Astrocyte (in vitro differentiated cells and primary cell): ENCODE measurements at regions not wholly inside any gene's neighbourhood (a gene's known extent, or its start where the extent isn't known, plus 50 kb on each side); places are given as distances from the start of the nearest gene placed in this dataset.
A peak's percentile ranks its signal among the peaks of the same experiment; 100 is the strongest.

ENCODE experiments used
- DNase-seq: peaks from one replicate; pipeline ENCODE4 v3.0.0-alpha.2; 2010; ENCODE audit warnings: low read depth
- FAIRE-seq: peaks from 2 replicates; lab custom pipeline; 2011; peaks lifted over from hg19 to GRCh38; lab: Jason Lieb, UNC
- H2AFZ ChIP-seq: 2 replicates; pipeline ENCODE4 v1.6.0; 2012; ENCODE audit warnings: low read depth, low read length, inconsistent platforms
- H3K27ac ChIP-seq: 2 replicates; pipeline ENCODE4 v1.5.1; 2011; ENCODE audit warnings: low read depth, low read length, inconsistent platforms
- H3K27me3 ChIP-seq: 2 replicates; pipeline ENCODE4 v1.6.0; 2011; ENCODE audit warnings: low read length, inconsistent platforms; ENCODE audit not compliant: insufficient read depth
- H3K36me3 ChIP-seq: 2 replicates; pipeline ENCODE4 v1.5.1; 2011; ENCODE audit warnings: low read length, inconsistent platforms; ENCODE audit not compliant: insufficient read depth
- H3K4me1 ChIP-seq: 2 replicates; pipeline ENCODE4 v1.5.1; 2011; ENCODE audit warnings: low read length, inconsistent platforms; ENCODE audit not compliant: insufficient read depth
- H3K4me2 ChIP-seq: 2 replicates; pipeline ENCODE4 v1.6.0; 2012; ENCODE audit warnings: low read length, inconsistent platforms
- H3K4me3 ChIP-seq: 2 replicates; pipeline ENCODE4 v1.5.1; 2011; ENCODE audit warnings: low read depth, mild to moderate bottlenecking, low read length, inconsistent platforms; ENCODE audit not compliant: insufficient read depth
- H3K79me2 ChIP-seq: 2 replicates; pipeline ENCODE4 v1.6.0; 2012; ENCODE audit warnings: mild to moderate bottlenecking, low read length, inconsistent platforms; ENCODE audit not compliant: insufficient read depth
- H3K9ac ChIP-seq: 2 replicates; pipeline ENCODE4 v1.6.0; 2012; ENCODE audit warnings: mild to moderate bottlenecking, low read length, inconsistent platforms
- H3K9me3 ChIP-seq: 2 replicates; pipeline ENCODE4 v1.5.1; 2012; ENCODE audit warnings: low read depth, mild to moderate bottlenecking, low read length, inconsistent platforms; ENCODE audit not compliant: insufficient read depth
- H4K20me1 ChIP-seq: 2 replicates; pipeline ENCODE4 v1.6.0; 2012; ENCODE audit warnings: low read length, inconsistent platforms; ENCODE audit not compliant: insufficient read depth
- H3K27ac Mint-ChIP-seq: one replicate; pipeline ENCODE4 v1.8.0; 2021; ENCODE audit warnings: mild to moderate bottlenecking, mixed read lengths; ENCODE audit not compliant: unreplicated experiment
- H3K27me3 Mint-ChIP-seq: one replicate; pipeline ENCODE4 v1.8.0; 2021; ENCODE audit warnings: low read depth, mixed read lengths; ENCODE audit not compliant: unreplicated experiment
- H3K36me3 Mint-ChIP-seq: one replicate; pipeline ENCODE4 v1.8.0; 2021; ENCODE audit warnings: low read depth, mixed read lengths; ENCODE audit not compliant: unreplicated experiment
- H3K4me1 Mint-ChIP-seq: one replicate; pipeline ENCODE4 v1.8.0; 2021; ENCODE audit warnings: low read depth, mixed read lengths; ENCODE audit not compliant: unreplicated experiment
- H3K4me3 Mint-ChIP-seq: one replicate; pipeline ENCODE4 v1.8.0; 2021; ENCODE audit warnings: mild to moderate bottlenecking, moderate library complexity, mixed read lengths; ENCODE audit not compliant: unreplicated experiment
- H3K9me3 Mint-ChIP-seq: one replicate; pipeline ENCODE4 v1.8.0; 2021; ENCODE audit warnings: mild to moderate bottlenecking, mixed read lengths; ENCODE audit not compliant: unreplicated experiment
- EZH2 ChIP-seq: IDR thresholded peaks from 2 replicates; pipeline ENCODE4 v1.6.1; 2012; ENCODE audit warnings: mild to moderate bottlenecking, low read length, inconsistent platforms; ENCODE audit not compliant: insufficient read depth
- TF ChIP-seq, protein P1 (sequence below): IDR thresholded peaks from 2 replicates; pipeline ENCODE4 v1.5.1; 2011; ENCODE audit warnings: low read depth, mild to moderate bottlenecking, inconsistent platforms, low read length, moderate library complexity; ENCODE audit not compliant: insufficient read depth

DNA sequence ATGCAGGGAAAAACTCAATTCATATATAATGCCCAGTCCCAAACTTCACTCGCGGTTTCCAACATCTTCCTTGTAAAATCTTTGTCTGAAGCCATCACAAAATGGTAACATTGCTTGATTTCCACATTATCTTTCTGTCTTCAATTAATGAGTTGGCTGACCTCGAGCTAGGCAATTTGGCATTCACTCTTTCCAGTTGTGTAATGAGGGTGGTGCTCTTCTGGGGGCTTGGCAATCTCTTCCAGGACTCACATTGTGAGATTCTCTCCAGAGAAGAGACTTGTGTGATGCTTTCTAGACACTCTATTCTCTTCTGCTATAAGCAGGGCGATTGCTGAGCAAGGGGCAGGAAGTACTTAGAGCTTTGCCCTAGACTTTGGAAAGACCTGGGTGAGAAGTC is 179.5 kb downstream of the JCAD start:
- Histone ChIP-seq H3K79me2 (no peaks in the 10 kb centered on the region), H3K4me3 (no peak overlapping the region), H3K27ac (no peak overlapping the region), H3K4me1 (peaks cover 11% of the 10 kb centered on the region), H4K20me1 (no peaks in the 10 kb centered on the region), H3K36me3 (no peaks in the 10 kb centered on the region), H3K9me3 (no peaks in the 10 kb centered on the region), H3K9ac (no peak overlapping the region), H3K4me2 (no peak overlapping the region), H3K27me3 (no peaks in the 10 kb centered on the region), H2AFZ (no peak overlapping the region)
- no peaks in the 10 kb centered on the region for H3K9me3 Mint-ChIP-seq
- no peak overlapping the region for H3K27ac Mint-ChIP-seq
- no peak for TF ChIP-seq EZH2
- TF ChIP-seq, protein P1, sequence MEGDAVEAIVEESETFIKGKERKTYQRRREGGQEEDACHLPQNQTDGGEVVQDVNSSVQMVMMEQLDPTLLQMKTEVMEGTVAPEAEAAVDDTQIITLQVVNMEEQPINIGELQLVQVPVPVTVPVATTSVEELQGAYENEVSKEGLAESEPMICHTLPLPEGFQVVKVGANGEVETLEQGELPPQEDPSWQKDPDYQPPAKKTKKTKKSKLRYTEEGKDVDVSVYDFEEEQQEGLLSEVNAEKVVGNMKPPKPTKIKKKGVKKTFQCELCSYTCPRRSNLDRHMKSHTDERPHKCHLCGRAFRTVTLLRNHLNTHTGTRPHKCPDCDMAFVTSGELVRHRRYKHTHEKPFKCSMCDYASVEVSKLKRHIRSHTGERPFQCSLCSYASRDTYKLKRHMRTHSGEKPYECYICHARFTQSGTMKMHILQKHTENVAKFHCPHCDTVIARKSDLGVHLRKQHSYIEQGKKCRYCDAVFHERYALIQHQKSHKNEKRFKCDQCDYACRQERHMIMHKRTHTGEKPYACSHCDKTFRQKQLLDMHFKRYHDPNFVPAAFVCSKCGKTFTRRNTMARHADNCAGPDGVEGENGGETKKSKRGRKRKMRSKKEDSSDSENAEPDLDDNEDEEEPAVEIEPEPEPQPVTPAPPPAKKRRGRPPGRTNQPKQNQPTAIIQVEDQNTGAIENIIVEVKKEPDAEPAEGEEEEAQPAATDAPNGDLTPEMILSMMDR: no peak
- H3K36me3 Mint-ChIP-seq: no peaks in the 10 kb centered on the region
- H3K4me1 Mint-ChIP-seq: peaks cover 5% of the 10 kb centered on the region
- H3K27me3 Mint-ChIP-seq: peaks cover 5% of the 10 kb centered on the region
- DNase-seq: no peak
- FAIRE-seq: no peak
- no peak overlapping the region for H3K4me3 Mint-ChIP-seq

DNA sequence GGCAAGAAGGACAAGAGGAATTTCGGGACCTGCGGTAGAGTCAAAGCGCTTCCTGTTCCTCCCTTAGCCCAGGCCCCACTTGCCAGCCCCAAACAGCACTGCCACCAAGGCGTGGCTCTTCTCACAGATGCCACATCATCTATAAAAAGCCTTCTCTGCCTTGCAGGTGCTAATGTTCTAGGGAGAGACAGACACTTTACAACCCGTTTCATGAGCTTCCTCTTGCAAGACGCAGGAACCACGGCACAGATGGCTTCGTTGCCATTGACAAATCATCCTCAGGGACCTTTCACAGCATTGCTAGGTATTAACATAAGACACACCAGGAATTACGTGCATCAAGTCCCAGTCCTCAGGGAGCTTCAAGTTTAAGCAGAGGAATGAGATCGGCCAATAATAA is 180.9 kb downstream of the JCAD start:
- H3K79me2 ChIP-seq: no peaks in the 10 kb centered on the region
- TF ChIP-seq EZH2: no peak
- TF ChIP-seq, protein P1: no peak
- no peak overlapping the region for H3K4me3 Mint-ChIP-seq
- peak overlapping the region; percentile 39 for H2AFZ ChIP-seq
- no peak overlapping the region for H3K9ac ChIP-seq
- peaks cover 5% of the 10 kb centered on the region for H3K27me3 Mint-ChIP-seq
- H3K9me3 ChIP-seq: no peaks in the 10 kb centered on the region
- FAIRE-seq: no peak
- H3K36me3 Mint-ChIP-seq: no peaks in the 10 kb centered on the region
- no peak overlapping the region for H3K4me2 ChIP-seq
- H3K4me3 ChIP-seq: no peak overlapping the region
- H3K27ac ChIP-seq: peak overlapping the region; percentile 36
- no peaks in the 10 kb centered on the region for H4K20me1 ChIP-seq
- H3K36me3 ChIP-seq: no peaks in the 10 kb centered on the region
- H3K27ac Mint-ChIP-seq: no peak overlapping the region
- H3K4me1 Mint-ChIP-seq: peaks cover 5% of the 10 kb centered on the region
- H3K4me1 ChIP-seq: peaks cover 11% of the 10 kb centered on the region
- no peaks in the 10 kb centered on the region for H3K9me3 Mint-ChIP-seq
- H3K27me3 ChIP-seq: no peaks in the 10 kb centered on the region
- DNase-seq: no peak

- Histone ChIP-seq H3K4me2 (no peak overlapping the region), H3K9me3 (no peaks in the 10 kb centered on the region), H4K20me1 (no peaks in the 10 kb centered on the region), H3K9ac (no peak overlapping the region), H3K79me2 (no peaks in the 10 kb centered on the region), H3K4me1 (peaks cover 11% of the 10 kb centered on the region), H3K36me3 (no peaks in the 10 kb centered on the region), H3K27me3 (no peaks in the 10 kb centered on the region), H3K27ac (peak overlapping the region; percentile 36), H3K4me3 (no peak overlapping the region), H2AFZ (peak overlapping the region; percentile 39)
- peaks cover 5% of the 10 kb centered on the region for H3K4me1 Mint-ChIP-seq
- H3K9me3 Mint-ChIP-seq: no peaks in the 10 kb centered on the region
- H3K4me3 Mint-ChIP-seq: no peak overlapping the region
- TF ChIP-seq, protein P1: no peak
- no peak for TF ChIP-seq EZH2
- H3K27me3 Mint-ChIP-seq: peaks cover 7% of the 10 kb centered on the region
- no peaks in the 10 kb centered on the region for H3K36me3 Mint-ChIP-seq
- no peak for FAIRE-seq
- H3K27ac Mint-ChIP-seq: no peak overlapping the region
- DNase-seq: no peak
These were observed 181.4 kb downstream of the JCAD start for GRCh38 chr10:29877793-29878491.
